GM23338 (cell line): ENCODE measurements at regions not wholly inside any gene's neighbourhood (a gene's known extent, or its start where the extent isn't known, plus 50 kb on each side); places are given as distances from the start of the nearest gene placed in this dataset.

ENCODE experiments used
- ATAC-seq: fragments of 200-7000 bp; cut with Tn5 transposase; 3 replicates; pipeline ENCODE4 v1.9.1; 2020
- DNase-seq: peaks from one replicate; pipeline ENCODE4 v3.0.0-alpha.2; 2015; ENCODE audit warnings: low spot score
- H2AFZ ChIP-seq: fragments of 200-600 bp; sonication (generic); 2 replicates; pipeline ENCODE4 v1.8.0; 2016; ENCODE audit warnings: antibody characterized with exemption, mild to moderate bottlenecking, moderate library complexity
- H3F3A ChIP-seq: fragments of 200-600 bp; sonication (generic); replicated peaks from 2 replicates; pipeline ENCODE4 v1.8.0; 2017; ENCODE audit warnings: antibody characterized with exemption, mixed run types, low read depth
- H3K27ac ChIP-seq: fragments of 200-600 bp; sonication (generic); 2 replicates; pipeline ENCODE4 v1.6.1; 2016; ENCODE audit warnings: low read depth
- H3K27me3 ChIP-seq: fragments of 200-600 bp; sonication (generic); 2 replicates; pipeline ENCODE4 v1.8.0; 2016; ENCODE audit warnings: mild to moderate bottlenecking, mixed run types, moderate library complexity; ENCODE audit not compliant: insufficient read depth
- H3K36me3 ChIP-seq: fragments of 200-600 bp; sonication (generic); 2 replicates; pipeline ENCODE4 v1.8.0; 2016; ENCODE audit warnings: mild to moderate bottlenecking; ENCODE audit not compliant: insufficient read depth
- H3K4me1 ChIP-seq: fragments of 200-600 bp; sonication (generic); 2 replicates; pipeline ENCODE4 v1.8.0; 2016; ENCODE audit warnings: mild to moderate bottlenecking, moderate library complexity; ENCODE audit not compliant: insufficient read depth
- H3K4me2 ChIP-seq: fragments of 200-600 bp; sonication (generic); 2 replicates; pipeline ENCODE4 v1.7.1; 2017; ENCODE audit warnings: mixed run types
- H3K4me3 ChIP-seq: fragments of 200-600 bp; sonication (generic); 2 replicates; pipeline ENCODE4 v1.6.1; 2016; ENCODE audit warnings: mixed run types
- H3K79me2 ChIP-seq: fragments of 200-600 bp; sonication (generic); replicated peaks from 2 replicates; pipeline ENCODE4 v1.8.0; 2017; ENCODE audit warnings: mild to moderate bottlenecking; ENCODE audit not compliant: insufficient read depth
- H3K9me2 ChIP-seq: fragments of 200-600 bp; sonication (generic); 2 replicates; pipeline ENCODE4 v1.8.0; 2017; ENCODE audit not compliant: insufficient read depth
- H4K20me1 ChIP-seq: fragments of 200-600 bp; sonication (generic); replicated peaks from 2 replicates; pipeline ENCODE4 v1.8.0; 2017; ENCODE audit warnings: mild to moderate bottlenecking; ENCODE audit not compliant: insufficient read depth
- H3K27ac Mint-ChIP-seq: 2 replicates; pipeline ENCODE4 v1.8.0; 2020; ENCODE audit warnings: inconsistent platforms, mild to moderate bottlenecking, moderate library complexity, mixed read lengths
- H3K27me3 Mint-ChIP-seq: 3 replicates; pipeline ENCODE4 v1.8.0; 2022; ENCODE audit warnings: low read depth, mild to moderate bottlenecking, moderate library complexity, mixed read lengths, inconsistent platforms; ENCODE audit not compliant: insufficient read depth, poor library complexity
- H3K36me3 Mint-ChIP-seq: 3 replicates; pipeline ENCODE4 v1.8.0; 2021; ENCODE audit warnings: low read depth, mild to moderate bottlenecking, inconsistent platforms, moderate library complexity, mixed read lengths
- H3K4me1 Mint-ChIP-seq: 3 replicates; pipeline ENCODE4 v1.8.0; 2020; ENCODE audit warnings: mild to moderate bottlenecking, inconsistent platforms, mixed read lengths
- H3K4me3 Mint-ChIP-seq: 3 replicates; pipeline ENCODE4 v1.8.0; 2021; ENCODE audit warnings: moderate library complexity, mild to moderate bottlenecking, inconsistent platforms, mixed read lengths
- H3K9me3 Mint-ChIP-seq: 3 replicates; pipeline ENCODE4 v1.8.0; 2020; ENCODE audit warnings: moderate library complexity, mild to moderate bottlenecking, inconsistent platforms, mixed read lengths
- CREB1 ChIP-seq: fragments of 250-450 bp; sonication (Bioruptor Pico); IDR thresholded peaks from 2 replicates; pipeline ENCODE4 v1.5.0; 2020; ENCODE audit warnings: low read depth, mild to moderate bottlenecking, moderate library complexity
- EZH2 ChIP-seq: fragments of 200-600 bp; sonication (generic); IDR thresholded peaks from one replicate; pipeline ENCODE4 v1.8.0; 2017; ENCODE audit warnings: antibody characterized with exemption, mild to moderate bottlenecking, low read depth; ENCODE audit not compliant: unreplicated experiment
- EZH2phosphoT487 ChIP-seq: fragments of 200-600 bp; sonication (generic); IDR thresholded peaks from one replicate; pipeline ENCODE4 v1.8.1; 2018; ENCODE audit warnings: antibody characterized with exemption; ENCODE audit not compliant: unreplicated experiment
- JUNB ChIP-seq: IDR thresholded peaks from one replicate; pipeline ENCODE4 v1.6.1; 2016; ENCODE audit warnings: antibody characterized with exemption; ENCODE audit not compliant: unreplicated experiment
- NANOG ChIP-seq: IDR thresholded peaks from 2 replicates; pipeline ENCODE4 v1.6.1; 2016; ENCODE audit warnings: antibody characterized with exemption, borderline replicate concordance
- TF ChIP-seq, protein P1 (sequence below): fragments of 250-450 bp; sonication (Bioruptor Pico); IDR thresholded peaks from 2 replicates; pipeline ENCODE4 v1.5.0; 2020; ENCODE audit warnings: mild to moderate bottlenecking, moderate library complexity
- TF ChIP-seq, protein P2 (sequence below): IDR thresholded peaks from 2 replicates; pipeline ENCODE4 v1.6.1; 2016; ENCODE audit warnings: antibody characterized with exemption
- TF ChIP-seq, protein P3 (sequence below): IDR thresholded peaks from one replicate; pipeline ENCODE4 v1.6.1; 2018; ENCODE audit warnings: antibody characterized with exemption; ENCODE audit not compliant: unreplicated experiment
- TF ChIP-seq, protein P4 (sequence below), 2 experiments: fragments of 200-600 bp in 1 of 2; sonication (generic) in 1 of 2; conservative IDR thresholded peaks; 2 replicates each; pipeline versions ENCODE4 v1.5.1 to v1.6.1; 2016 to 2017; ENCODE audit warnings: antibody characterized with exemption in 2 of 2, low read depth in 2 of 2, mild to moderate bottlenecking in 2 of 2, moderate library complexity in 1 of 2

DNA sequence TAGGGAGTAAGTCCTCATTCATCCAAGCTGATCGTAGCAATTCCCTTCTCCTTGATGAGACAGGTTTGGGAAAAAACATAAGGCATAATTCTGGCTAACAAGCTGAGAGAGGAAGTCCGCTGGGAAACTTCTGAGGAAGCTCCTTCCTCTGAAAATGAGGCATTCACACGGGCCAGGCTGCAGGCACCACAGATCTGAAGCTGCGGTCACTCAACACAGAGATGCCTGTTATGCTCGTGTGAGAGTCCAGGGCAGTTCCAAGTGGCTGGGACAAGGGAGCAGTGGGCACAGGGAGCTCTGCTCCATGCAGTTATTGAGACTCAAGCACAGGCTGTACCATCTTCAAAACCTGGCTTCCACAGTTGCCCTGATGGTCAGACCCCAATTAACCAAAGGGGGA is 200.9 kb upstream of the ID2 start:
- H3K36me3 Mint-ChIP-seq: no peaks in the 10 kb centered on the region
- no peaks in the 10 kb centered on the region for H3K27me3 Mint-ChIP-seq
- no peak overlapping the region for H3K27ac Mint-ChIP-seq

More for the DNA sequence above, 200.9 kb upstream of the ID2 start:
- no peaks in the 10 kb centered on the region for H3K27me3 ChIP-seq
- no peaks in the 10 kb centered on the region for H3K79me2 ChIP-seq
- no peak overlapping the region for H3K4me2 ChIP-seq
- TF ChIP-seq EZH2: no peak
- no peak for TF ChIP-seq EZH2phosphoT487
- TF ChIP-seq NANOG: no peak
- TF ChIP-seq, protein P1, sequence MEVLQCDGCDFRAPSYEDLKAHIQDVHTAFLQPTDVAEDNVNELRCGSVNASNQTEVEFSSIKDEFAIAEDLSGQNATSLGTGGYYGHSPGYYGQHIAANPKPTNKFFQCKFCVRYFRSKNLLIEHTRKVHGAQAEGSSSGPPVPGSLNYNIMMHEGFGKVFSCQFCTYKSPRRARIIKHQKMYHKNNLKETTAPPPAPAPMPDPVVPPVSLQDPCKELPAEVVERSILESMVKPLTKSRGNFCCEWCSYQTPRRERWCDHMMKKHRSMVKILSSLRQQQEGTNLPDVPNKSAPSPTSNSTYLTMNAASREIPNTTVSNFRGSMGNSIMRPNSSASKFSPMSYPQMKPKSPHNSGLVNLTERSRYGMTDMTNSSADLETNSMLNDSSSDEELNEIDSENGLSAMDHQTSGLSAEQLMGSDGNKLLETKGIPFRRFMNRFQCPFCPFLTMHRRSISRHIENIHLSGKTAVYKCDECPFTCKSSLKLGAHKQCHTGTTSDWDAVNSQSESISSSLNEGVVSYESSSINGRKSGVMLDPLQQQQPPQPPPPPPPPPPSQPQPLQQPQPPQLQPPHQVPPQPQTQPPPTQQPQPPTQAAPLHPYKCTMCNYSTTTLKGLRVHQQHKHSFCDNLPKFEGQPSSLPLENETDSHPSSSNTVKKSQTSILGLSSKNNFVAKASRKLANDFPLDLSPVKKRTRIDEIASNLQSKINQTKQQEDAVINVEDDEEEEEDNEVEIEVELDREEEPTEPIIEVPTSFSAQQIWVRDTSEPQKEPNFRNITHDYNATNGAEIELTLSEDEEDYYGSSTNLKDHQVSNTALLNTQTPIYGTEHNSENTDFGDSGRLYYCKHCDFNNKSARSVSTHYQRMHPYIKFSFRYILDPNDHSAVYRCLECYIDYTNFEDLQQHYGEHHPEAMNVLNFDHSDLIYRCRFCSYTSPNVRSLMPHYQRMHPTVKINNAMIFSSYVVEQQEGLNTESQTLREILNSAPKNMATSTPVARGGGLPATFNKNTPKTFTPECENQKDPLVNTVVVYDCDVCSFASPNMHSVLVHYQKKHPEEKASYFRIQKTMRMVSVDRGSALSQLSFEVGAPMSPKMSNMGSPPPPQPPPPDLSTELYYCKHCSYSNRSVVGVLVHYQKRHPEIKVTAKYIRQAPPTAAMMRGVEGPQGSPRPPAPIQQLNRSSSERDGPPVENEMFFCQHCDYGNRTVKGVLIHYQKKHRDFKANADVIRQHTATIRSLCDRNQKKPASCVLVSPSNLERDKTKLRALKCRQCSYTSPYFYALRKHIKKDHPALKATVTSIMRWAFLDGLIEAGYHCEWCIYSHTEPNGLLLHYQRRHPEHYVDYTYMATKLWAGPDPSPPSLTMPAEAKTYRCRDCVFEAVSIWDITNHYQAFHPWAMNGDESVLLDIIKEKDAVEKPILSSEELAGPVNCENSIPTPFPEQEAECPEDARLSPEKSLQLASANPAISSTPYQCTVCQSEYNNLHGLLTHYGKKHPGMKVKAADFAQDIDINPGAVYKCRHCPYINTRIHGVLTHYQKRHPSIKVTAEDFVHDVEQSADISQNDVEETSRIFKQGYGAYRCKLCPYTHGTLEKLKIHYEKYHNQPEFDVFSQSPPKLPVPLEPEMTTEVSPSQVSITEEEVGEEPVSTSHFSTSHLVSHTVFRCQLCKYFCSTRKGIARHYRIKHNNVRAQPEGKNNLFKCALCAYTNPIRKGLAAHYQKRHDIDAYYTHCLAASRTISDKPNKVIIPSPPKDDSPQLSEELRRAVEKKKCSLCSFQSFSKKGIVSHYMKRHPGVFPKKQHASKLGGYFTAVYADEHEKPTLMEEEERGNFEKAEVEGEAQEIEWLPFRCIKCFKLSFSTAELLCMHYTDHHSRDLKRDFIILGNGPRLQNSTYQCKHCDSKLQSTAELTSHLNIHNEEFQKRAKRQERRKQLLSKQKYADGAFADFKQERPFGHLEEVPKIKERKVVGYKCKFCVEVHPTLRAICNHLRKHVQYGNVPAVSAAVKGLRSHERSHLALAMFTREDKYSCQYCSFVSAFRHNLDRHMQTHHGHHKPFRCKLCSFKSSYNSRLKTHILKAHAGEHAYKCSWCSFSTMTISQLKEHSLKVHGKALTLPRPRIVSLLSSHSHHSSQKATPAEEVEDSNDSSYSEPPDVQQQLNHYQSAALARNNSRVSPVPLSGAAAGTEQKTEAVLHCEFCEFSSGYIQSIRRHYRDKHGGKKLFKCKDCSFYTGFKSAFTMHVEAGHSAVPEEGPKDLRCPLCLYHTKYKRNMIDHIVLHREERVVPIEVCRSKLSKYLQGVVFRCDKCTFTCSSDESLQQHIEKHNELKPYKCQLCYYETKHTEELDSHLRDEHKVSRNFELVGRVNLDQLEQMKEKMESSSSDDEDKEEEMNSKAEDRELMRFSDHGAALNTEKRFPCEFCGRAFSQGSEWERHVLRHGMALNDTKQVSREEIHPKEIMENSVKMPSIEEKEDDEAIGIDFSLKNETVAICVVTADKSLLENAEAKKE (CRISPR knock-in tag): no peak
- TF ChIP-seq JUNB: no peak
- TF ChIP-seq, protein P2, sequence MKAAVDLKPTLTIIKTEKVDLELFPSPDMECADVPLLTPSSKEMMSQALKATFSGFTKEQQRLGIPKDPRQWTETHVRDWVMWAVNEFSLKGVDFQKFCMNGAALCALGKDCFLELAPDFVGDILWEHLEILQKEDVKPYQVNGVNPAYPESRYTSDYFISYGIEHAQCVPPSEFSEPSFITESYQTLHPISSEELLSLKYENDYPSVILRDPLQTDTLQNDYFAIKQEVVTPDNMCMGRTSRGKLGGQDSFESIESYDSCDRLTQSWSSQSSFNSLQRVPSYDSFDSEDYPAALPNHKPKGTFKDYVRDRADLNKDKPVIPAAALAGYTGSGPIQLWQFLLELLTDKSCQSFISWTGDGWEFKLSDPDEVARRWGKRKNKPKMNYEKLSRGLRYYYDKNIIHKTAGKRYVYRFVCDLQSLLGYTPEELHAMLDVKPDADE: no peak
- TF ChIP-seq, protein P3, sequence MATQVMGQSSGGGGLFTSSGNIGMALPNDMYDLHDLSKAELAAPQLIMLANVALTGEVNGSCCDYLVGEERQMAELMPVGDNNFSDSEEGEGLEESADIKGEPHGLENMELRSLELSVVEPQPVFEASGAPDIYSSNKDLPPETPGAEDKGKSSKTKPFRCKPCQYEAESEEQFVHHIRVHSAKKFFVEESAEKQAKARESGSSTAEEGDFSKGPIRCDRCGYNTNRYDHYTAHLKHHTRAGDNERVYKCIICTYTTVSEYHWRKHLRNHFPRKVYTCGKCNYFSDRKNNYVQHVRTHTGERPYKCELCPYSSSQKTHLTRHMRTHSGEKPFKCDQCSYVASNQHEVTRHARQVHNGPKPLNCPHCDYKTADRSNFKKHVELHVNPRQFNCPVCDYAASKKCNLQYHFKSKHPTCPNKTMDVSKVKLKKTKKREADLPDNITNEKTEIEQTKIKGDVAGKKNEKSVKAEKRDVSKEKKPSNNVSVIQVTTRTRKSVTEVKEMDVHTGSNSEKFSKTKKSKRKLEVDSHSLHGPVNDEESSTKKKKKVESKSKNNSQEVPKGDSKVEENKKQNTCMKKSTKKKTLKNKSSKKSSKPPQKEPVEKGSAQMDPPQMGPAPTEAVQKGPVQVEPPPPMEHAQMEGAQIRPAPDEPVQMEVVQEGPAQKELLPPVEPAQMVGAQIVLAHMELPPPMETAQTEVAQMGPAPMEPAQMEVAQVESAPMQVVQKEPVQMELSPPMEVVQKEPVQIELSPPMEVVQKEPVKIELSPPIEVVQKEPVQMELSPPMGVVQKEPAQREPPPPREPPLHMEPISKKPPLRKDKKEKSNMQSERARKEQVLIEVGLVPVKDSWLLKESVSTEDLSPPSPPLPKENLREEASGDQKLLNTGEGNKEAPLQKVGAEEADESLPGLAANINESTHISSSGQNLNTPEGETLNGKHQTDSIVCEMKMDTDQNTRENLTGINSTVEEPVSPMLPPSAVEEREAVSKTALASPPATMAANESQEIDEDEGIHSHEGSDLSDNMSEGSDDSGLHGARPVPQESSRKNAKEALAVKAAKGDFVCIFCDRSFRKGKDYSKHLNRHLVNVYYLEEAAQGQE: no peak
- TF ChIP-seq, protein P4, sequence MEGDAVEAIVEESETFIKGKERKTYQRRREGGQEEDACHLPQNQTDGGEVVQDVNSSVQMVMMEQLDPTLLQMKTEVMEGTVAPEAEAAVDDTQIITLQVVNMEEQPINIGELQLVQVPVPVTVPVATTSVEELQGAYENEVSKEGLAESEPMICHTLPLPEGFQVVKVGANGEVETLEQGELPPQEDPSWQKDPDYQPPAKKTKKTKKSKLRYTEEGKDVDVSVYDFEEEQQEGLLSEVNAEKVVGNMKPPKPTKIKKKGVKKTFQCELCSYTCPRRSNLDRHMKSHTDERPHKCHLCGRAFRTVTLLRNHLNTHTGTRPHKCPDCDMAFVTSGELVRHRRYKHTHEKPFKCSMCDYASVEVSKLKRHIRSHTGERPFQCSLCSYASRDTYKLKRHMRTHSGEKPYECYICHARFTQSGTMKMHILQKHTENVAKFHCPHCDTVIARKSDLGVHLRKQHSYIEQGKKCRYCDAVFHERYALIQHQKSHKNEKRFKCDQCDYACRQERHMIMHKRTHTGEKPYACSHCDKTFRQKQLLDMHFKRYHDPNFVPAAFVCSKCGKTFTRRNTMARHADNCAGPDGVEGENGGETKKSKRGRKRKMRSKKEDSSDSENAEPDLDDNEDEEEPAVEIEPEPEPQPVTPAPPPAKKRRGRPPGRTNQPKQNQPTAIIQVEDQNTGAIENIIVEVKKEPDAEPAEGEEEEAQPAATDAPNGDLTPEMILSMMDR (conservative IDR thresholded peaks at IDR 0.05; ENCODE audit: low read depth in 2 of 2): no peak
- no peak for TF ChIP-seq CREB1 (CRISPR knock-in tag)
- no peak overlapping the region for H3K4me3 Mint-ChIP-seq
- H3K4me1 Mint-ChIP-seq: no peaks in the 10 kb centered on the region
- no peaks in the 10 kb centered on the region for H3F3A ChIP-seq
- DNase-seq: no peak
- no peak overlapping the region for H3K4me3 ChIP-seq
- H3K4me1 ChIP-seq: no peaks in the 10 kb centered on the region; the same call in 1 of the 2 replicates
- H3K9me3 Mint-ChIP-seq: no peaks in the 10 kb centered on the region
- no peaks in the 10 kb centered on the region for H3K36me3 ChIP-seq
- ATAC-seq: no peak
- H3K9me2 ChIP-seq: no peaks in the 10 kb centered on the region
- no peaks in the 10 kb centered on the region for H4K20me1 ChIP-seq
- no peak overlapping the region for H3K27ac ChIP-seq
- H2AFZ ChIP-seq: no peak overlapping the region
